HG03095 (cell line): ENCODE measurements at regions not wholly inside any gene's neighbourhood (a gene's known extent, or its start where the extent isn't known, plus 50 kb on each side); places are given as distances from the start of the nearest gene placed in this dataset.

ENCODE experiments used
- ATAC-seq: cut with Tn5 transposase; IDR thresholded peaks from one replicate; pipeline ENCODE4 v1.9.1; 2021; ENCODE audit warnings: moderate library complexity; ENCODE audit not compliant: unreplicated experiment

DNA sequence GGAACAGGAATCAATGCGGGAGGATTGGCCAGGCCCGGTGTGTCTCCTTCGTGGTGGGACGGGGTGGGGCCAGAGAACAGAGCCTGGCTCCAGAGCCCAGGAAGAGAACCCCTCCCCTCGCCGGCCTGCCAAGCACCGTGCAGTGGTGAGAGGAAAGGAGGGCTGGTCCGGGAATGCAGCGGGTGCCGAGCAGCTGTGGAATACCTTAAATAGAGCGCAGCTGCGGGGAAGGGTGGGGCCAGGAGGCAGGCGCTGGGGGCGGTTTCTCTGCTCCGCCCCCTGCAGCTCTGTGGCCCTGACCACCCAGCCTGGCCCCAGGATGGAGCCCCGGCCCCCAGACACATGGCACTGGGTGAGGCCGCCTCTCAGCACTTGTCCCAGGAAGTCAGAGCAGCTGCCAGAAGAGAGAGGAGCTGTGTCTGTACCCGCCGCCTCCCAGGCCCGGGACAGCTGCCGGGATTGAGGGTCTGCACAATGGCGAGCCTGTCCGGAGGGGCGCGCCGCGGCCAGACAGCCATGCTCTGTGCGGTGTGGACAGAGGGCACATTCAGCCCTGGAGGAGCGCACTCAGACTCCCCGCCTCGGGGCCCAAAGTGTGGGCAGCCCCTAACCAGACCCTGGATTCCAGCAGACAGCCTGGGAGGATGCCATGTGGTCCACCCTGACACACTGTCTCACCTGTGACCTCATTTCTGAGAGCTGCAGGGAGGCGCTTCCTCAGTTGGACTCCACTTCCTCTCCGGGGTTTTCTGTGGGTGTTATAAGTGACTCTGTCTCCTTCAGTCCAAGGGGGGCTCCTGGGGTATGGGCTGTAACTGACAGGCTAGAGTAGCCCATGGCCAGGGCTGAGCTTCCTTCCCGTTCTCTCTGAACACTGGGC, 268.8 kb downstream of the SEC14L1 start:
- ATAC-seq = no peak

- no peak for ATAC-seq
These were observed 269.7 kb downstream of the SEC14L1 start for GRCh38 chr17:77410470-77410869.

GRCh38 chr17:77414811-77415400, 274.1 kb downstream of the SEC14L1 start:
- no peak for ATAC-seq

DNA sequence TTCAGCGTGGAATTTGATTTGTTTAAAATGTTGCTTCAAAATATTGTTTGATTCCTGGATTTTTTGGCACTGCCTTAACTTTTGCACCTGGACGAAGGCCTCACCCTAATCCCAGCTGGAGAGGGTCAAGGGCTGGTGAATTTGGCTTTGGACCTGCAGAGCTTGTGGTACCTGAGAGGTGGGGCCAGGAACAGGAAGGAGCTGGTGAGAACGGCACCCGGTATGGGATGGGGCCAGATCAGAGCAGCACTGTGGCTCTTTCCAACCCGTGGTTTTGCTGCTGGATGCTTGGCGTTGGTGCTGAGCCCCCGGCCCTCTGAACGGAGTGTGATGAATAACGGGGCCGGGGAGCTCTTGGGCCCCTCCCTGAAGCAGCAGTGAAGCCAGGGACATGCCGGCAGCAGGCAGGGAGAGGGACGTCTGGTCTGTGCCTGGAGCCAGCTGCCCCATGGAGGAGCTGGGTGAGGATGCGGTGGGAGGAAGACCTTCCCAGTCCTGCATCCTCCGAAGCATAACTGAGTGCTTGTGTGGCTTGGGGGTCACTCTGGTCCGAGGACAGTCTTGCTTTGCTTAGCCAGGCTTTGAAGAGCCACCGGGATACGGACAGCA, 275.4 kb downstream of the SEC14L1 start:
- no peak for ATAC-seq

DNA sequence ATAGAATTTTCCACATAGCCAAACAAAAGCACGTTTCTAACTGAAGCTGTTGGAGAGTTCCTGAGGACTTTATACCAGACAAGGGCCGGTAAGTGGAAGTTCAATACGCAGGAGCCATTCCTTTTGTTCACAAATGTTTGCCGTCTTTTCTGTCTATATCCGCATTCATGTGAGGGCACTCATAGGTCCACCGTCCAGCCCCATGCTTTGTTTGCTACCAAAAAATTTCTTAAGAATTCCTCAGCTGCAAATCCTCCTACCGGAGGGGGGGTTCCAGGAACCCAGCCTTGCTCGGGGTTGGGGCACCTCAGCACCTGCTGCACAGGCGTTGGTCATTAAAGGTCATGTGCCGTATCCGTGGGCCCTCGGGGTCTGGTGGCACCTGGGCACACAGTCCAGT, 276.8 kb downstream of the SEC14L1 start:
- ATAC-seq = no peak

GRCh38 chr17:77418609-77419008, 277.8 kb downstream of the SEC14L1 start:
- no peak for ATAC-seq

- no peak for ATAC-seq
These were observed 278.3 kb downstream of the SEC14L1 start for GRCh38 chr17:77419095-77419494.

DNA sequence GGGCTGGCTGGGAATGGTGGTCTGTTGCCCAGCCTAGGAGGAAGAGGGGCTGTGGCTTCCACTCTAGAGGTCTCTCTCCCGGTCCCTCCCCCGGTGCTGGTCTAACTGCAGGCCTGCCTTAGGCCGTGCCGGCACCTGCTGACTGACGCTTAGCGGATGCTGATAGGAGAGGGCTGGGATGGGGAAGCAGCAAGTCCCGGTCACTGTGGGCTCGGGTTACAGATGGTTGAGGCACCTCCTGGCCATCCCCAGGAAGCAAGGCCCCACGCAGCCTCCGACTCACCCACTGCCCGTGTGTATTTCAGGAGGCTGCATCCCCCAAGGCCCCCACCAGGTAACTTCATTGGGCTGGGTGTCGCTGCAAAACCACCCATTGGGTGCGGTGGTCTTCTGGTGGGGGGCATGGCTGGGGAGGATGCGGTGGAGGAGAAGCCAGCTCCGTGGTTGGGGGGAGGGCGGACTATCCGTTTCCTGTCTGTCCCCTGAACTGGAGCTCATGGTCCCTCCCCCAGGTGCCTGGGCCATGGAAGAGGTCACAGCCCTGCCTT, 278.9 kb downstream of the SEC14L1 start:
- ATAC-seq = no peak

DNA sequence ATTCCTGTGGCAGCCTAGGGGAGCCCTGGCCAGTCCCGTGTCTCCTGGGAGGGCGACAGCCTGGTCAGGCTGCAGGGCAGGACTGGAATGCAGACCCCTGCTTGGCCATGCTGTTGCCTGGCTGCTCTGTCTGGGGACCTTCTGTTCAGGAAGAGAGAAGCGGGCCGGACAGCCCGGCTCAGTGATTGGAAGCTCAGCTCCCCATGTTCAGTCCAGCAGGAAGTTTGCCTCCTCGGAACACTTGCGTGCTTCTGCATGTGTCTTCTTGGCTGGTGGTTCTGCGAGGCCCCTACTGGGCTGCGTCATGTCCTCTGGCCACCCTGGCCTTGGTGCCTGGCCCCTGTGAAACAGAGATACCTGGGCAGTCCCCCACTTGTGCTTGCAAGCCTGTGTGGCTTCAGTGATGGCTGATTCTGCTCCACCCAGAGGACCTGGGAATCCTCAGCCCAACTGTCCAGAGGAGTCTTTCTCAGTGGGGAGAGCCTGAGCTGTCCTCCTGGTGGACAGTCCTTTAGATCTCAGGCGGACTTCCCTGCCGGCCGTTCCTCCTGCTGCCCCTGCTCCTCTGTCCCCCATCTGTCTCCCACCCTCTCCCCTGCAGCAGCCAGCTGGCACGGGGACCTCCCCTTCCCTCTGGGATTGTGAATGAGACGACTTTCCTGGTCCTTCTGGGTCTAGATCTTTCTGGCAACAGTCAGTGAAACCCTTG, 279.5 kb downstream of the SEC14L1 start:
- no peak for ATAC-seq

DNA sequence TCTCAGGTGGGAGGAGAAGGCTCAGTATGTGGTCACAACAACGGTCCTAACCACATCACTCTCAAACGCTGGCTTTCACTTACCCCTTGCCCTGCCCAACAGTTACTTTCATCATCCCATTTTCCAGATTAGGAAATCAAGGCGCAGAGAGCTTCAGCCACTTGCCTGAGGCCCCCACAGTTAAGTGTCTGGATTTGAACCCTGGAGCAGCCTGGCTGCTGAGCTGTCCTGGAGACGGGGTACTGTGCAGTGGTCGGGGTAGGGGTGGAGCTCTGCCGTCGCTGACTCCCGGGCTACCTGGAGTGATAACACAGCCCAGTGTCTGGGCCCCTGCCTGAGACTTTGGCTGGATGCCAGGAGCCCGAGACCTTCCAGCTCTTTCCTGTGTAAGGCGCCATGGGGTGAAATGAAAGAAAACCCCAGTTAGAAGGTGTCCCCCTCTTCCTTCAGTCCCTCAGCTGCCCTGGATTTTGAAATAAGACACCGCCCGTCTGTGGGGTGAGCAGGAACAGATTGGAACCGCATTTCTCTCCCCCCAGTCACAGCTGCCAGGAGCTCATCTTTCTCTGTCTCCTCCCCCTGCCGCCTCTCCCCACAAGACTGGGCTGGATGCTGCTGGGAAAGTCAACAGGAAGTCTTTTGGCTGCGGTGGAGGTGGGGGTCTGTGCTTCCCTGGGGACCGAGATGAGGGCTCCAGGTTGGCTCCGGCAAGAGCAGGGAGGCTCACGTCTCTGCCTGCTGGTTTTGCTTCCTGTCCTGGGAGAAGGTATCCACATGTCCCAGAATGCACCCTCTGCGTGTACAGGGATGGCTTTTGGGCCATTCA, 280.2 kb downstream of the SEC14L1 start:
- no peak for ATAC-seq

- no peak for ATAC-seq
These were observed 280.8 kb downstream of the SEC14L1 start for GRCh38 chr17:77421630-77421972.

DNA sequence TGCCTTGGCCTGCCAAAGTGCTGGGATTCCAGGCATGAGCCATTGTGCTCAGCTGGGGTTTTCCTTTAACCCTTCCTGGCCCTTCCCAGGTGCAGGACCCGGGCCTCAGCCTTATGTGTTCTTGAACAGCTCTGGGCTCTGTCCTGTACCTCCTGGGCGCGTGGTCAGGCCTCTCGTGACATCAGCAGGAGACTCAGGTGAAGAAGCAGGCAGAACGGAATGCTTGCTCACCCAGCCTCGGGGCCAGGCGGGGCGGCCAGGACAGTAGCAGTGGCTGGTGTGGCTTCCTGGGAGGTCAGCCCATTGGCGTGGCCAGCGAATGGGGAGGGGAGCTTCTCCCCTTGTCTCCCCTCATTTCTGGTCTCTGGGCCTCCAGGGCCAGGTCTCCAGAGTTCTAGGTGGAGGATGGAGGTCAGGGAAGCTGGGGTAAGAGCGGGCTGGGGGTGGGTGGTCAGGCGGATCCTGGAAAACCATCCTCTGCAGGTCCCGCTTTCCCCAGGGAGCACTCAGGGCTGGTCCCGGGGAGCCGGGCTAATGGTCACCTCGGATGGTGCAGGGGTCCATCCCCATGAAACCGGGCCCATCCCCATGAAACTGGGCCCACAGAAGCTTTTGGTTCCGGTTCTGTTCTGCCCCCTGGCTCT, 281.5 kb downstream of the SEC14L1 start:
- no peak for ATAC-seq

DNA sequence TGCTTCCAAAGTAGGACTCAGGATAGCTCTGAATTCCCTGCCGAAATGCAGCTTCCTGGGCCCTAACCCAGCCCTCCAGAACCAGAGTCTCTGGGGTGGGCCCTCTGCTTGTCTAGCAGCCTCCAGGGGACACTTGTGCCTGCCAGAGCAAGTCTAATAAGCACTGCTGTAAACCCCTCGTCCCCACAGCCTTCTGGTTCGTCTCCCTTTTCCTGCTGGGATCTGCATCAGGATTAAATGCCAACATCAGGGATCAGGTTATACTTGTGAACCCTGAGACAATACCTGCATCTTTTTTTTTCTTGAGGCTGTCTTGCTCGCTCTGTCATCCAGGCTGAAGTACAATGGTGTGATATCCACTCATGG, 282.0 kb downstream of the SEC14L1 start:
- no peak for ATAC-seq

GRCh38 chr17:77423589-77424451, 283.1 kb downstream of the SEC14L1 start:
- no peak for ATAC-seq

GRCh38 chr17:77424585-77425344, 284.0 kb downstream of the SEC14L1 start:
- ATAC-seq = no peak

- no peak for ATAC-seq
These were observed 284.6 kb downstream of the SEC14L1 start for GRCh38 chr17:77425348-77425747.

GRCh38 chr17:77425791-77426641, 285.2 kb downstream of the SEC14L1 start:
- no peak for ATAC-seq
